NCI-H460 (cell line): ENCODE measurements at regions not wholly inside any gene's neighbourhood (a gene's known extent, or its start where the extent isn't known, plus 50 kb on each side); places are given as distances from the start of the nearest gene placed in this dataset.
"Not testable (repeated sequence)": the region's sequence is repeated elsewhere in the genome, so short reads cannot be mapped to it uniquely, and the experiment has no call there.

Source experiments
- DNase-seq: peaks from one replicate; pipeline ENCODE4 v3.0.0-alpha.2; 2016; ENCODE audit warnings: low read depth; ENCODE audit errors: extremely low read depth

- DNase-seq = no peak
These were observed 262.7 kb upstream of the FSIP2 start for GRCh38 chr2:185475914-185476313.

- no peak for DNase-seq
These were observed 261.2 kb upstream of the FSIP2 start for GRCh38 chr2:185477452-185477851.

- no peak for DNase-seq
These were observed 254.0 kb upstream of the FSIP2 start for GRCh38 chr2:185484602-185485001.

- no peak for DNase-seq
These were observed 236.3 kb upstream of the FSIP2 start for GRCh38 chr2:185502351-185502750.

- DNase-seq = no peak
These were observed 230.9 kb upstream of the FSIP2 start for GRCh38 chr2:185507719-185508118.

- no peak for DNase-seq
These were observed 228.5 kb upstream of the FSIP2 start for GRCh38 chr2:185510060-185510459.

GRCh38 chr2:185511925-185512324 lies 226.7 kb upstream of the FSIP2 start:
- DNase-seq = no peak

GRCh38 chr2:185522472-185522871 lies 216.1 kb upstream of the FSIP2 start:
- DNase-seq = no peak

- not testable (repeated sequence) for DNase-seq
These were observed 214.4 kb upstream of the FSIP2 start for GRCh38 chr2:185524242-185524641.

GRCh38 chr2:185526161-185526560 lies 212.4 kb upstream of the FSIP2 start:
- no peak for DNase-seq

- no peak for DNase-seq
These were observed 206.9 kb upstream of the FSIP2 start for GRCh38 chr2:185531721-185532120.

- no peak for DNase-seq
These were observed 200.9 kb upstream of the FSIP2 start for GRCh38 chr2:185537689-185538088.

GRCh38 chr2:185567196-185567595 lies 171.4 kb upstream of the FSIP2 start:
- DNase-seq = no peak

GRCh38 chr2:185567940-185568339 lies 170.7 kb upstream of the FSIP2 start:
- DNase-seq = no peak

GRCh38 chr2:185578322-185578721 lies 160.3 kb upstream of the FSIP2 start:
- DNase-seq = no peak

GRCh38 chr2:185583058-185583816 lies 155.4 kb upstream of the FSIP2 start:
- DNase-seq = peak; percentile 26

GRCh38 chr2:185585165-185585564 lies 153.4 kb upstream of the FSIP2 start:
- DNase-seq = not testable (repeated sequence)

- not testable (repeated sequence) for DNase-seq
These were observed 147.3 kb upstream of the FSIP2 start for GRCh38 chr2:185591276-185591675.

- no peak for DNase-seq
These were observed 130.7 kb upstream of the FSIP2 start for GRCh38 chr2:185607945-185608344.

- peak; percentile 53 for DNase-seq
These were observed 129.8 kb upstream of the FSIP2 start for GRCh38 chr2:185608799-185609198.

GRCh38 chr2:185610301-185610700 lies 128.3 kb upstream of the FSIP2 start:
- no peak for DNase-seq

- DNase-seq = no peak
These were observed 120.0 kb upstream of the FSIP2 start for GRCh38 chr2:185618625-185619024.

- no peak for DNase-seq
These were observed 113.0 kb upstream of the FSIP2 start for GRCh38 chr2:185625604-185626003.
